ENCODE measurements at regions not wholly inside any gene's neighbourhood (a gene's known extent, or its start where the extent isn't known, plus 50 kb on each side); places are given as distances from the start of the nearest gene placed in this dataset.

- no peak for DNase-seq (ENCODE audit: extremely low read depth in 1 of 11, low read depth in 9 of 11, low spot score in 4 of 11)
Measured at GRCh38 chr10:29685506-29685905, 50.7 kb upstream of the SVIL start.

Data from renal cortex interstitium (tissue), 11 donors.